ENCODE measurements at regions not wholly inside any gene's neighbourhood (a gene's known extent, or its start where the extent isn't known, plus 50 kb on each side); places are given as distances from the start of the nearest gene placed in this dataset.
"Not testable (repeated sequence)": the region's sequence is repeated elsewhere in the genome, so short reads cannot be mapped to it uniquely, and the experiment has no call there.

DNA sequence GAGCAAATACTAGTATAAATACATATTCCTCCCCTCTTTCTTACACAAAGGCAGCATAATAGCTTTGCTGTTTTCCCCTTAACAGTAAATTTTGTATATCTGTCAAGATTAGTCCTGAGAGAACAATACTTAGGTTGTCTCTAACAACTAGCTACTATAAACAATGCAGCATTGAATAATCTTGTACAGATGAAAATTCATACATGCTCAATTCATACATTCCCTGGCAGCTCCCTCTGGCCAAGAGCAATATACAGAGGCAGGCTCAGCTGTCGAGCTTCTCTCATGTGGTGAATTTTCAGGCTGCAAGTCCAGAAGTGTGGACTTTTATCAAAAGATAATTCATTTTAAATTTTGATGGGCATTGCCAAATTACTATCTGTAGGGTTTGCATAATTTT lies 81.2 kb upstream of the PTH start:
- Histone ChIP-seq H3K36me3 (no peaks in the 10 kb centered on the region), H3K4me3 (no peak overlapping the region), H3K27me3 (no peaks in the 10 kb centered on the region), H3K27ac (no peak overlapping the region), H3K9me3 (no peaks in the 10 kb centered on the region), H3K4me1 (no peaks in the 10 kb centered on the region)
- 50 to 52% methylated on average over 1 of the region's 1 CpG for WGBS, 2 donors
- ATAC-seq (ENCODE audit: low FRiP score in 2 of 2) (no peak), DNase-seq (no peak)
- TF ChIP-seq POLR2AphosphoS5 (IDR thresholded peaks at IDR 0.05), result no peak
- TF ChIP-seq, protein P1, sequence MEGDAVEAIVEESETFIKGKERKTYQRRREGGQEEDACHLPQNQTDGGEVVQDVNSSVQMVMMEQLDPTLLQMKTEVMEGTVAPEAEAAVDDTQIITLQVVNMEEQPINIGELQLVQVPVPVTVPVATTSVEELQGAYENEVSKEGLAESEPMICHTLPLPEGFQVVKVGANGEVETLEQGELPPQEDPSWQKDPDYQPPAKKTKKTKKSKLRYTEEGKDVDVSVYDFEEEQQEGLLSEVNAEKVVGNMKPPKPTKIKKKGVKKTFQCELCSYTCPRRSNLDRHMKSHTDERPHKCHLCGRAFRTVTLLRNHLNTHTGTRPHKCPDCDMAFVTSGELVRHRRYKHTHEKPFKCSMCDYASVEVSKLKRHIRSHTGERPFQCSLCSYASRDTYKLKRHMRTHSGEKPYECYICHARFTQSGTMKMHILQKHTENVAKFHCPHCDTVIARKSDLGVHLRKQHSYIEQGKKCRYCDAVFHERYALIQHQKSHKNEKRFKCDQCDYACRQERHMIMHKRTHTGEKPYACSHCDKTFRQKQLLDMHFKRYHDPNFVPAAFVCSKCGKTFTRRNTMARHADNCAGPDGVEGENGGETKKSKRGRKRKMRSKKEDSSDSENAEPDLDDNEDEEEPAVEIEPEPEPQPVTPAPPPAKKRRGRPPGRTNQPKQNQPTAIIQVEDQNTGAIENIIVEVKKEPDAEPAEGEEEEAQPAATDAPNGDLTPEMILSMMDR (IDR thresholded peaks at IDR 0.05), result no peak
- TF ChIP-seq POLR2A (IDR thresholded peaks at IDR 0.05), result no peak
- no peak for TF ChIP-seq EP300 (IDR thresholded peaks at IDR 0.05)

GRCh38 chr11:13575385-13575784 lies 79.6 kb upstream of the PTH start:
- not testable (repeated sequence) for H3K27ac ChIP-seq; H3K36me3 ChIP-seq; H3K27me3 ChIP-seq; DNase-seq; H3K9me3 ChIP-seq; H3K4me1 ChIP-seq; ATAC-seq (ENCODE audit: low FRiP score in 2 of 2); H3K4me3 ChIP-seq
- WGBS, 2 donors, result 69 to 87% methylated on average over 1 of the region's 1 CpG

GRCh38 chr11:13567551-13567950 lies 71.8 kb upstream of the PTH start:
- Histone ChIP-seq H3K36me3 (no peaks in the 10 kb centered on the region), H3K4me3 (no peak overlapping the region), H3K4me1 (no peaks in the 10 kb centered on the region), H3K27me3 (no peaks in the 10 kb centered on the region), H3K27ac (no peak overlapping the region), H3K9me3 (no peaks in the 10 kb centered on the region)
- ATAC-seq (ENCODE audit: low FRiP score in 2 of 2) (no peak), DNase-seq (no peak)
- TF ChIP-seq, protein P1 (IDR thresholded peaks at IDR 0.05), result no peak
- TF ChIP-seq EP300 (IDR thresholded peaks at IDR 0.05) (no peak), POLR2AphosphoS5 (IDR thresholded peaks at IDR 0.05) (no peak), POLR2A (IDR thresholded peaks at IDR 0.05) (no peak)

- ATAC-seq (ENCODE audit: low FRiP score in 2 of 2), result no peak
- no peaks in the 10 kb centered on the region for H3K4me1 ChIP-seq
- no peak overlapping the region for H3K4me3 ChIP-seq
- H3K9me3 ChIP-seq, result no peaks in the 10 kb centered on the region
- H3K27ac ChIP-seq, result no peak overlapping the region
- H3K27me3 ChIP-seq, result no peaks in the 10 kb centered on the region
- TF ChIP-seq, protein P1 (IDR thresholded peaks at IDR 0.05), result no peak
- TF ChIP-seq EP300 (IDR thresholded peaks at IDR 0.05) (no peak), POLR2A (IDR thresholded peaks at IDR 0.05) (no peak), POLR2AphosphoS5 (IDR thresholded peaks at IDR 0.05) (no peak)
- H3K36me3 ChIP-seq, result no peaks in the 10 kb centered on the region
- no peak for DNase-seq
Measured at GRCh38 chr11:13561860-13562259, 66.1 kb upstream of the PTH start.

DNA sequence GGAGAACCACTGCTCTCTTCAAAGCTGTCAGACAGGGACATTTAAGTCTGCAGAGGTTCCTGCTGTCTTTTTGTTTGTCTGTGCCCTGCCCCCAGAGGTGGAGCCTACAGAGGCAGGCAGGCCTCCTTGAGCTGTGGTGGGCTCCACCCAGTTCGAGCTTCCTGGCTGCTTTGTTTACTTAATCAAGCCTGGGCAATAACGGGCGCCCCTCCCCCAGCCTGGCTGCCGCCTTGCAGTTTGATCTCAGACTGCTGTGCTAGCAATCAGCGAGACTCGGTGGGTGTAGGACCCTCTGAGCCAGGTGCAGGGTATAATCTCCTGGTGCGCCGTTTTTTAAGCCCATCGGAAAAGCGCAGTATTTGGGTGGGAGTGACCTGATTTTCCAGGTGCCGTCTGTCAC lies 64.5 kb upstream of the PTH start:
- H3K27ac ChIP-seq; H3K9me3 ChIP-seq; H3K4me3 ChIP-seq; H3K4me1 ChIP-seq; H3K36me3 ChIP-seq; ATAC-seq (ENCODE audit: low FRiP score in 2 of 2); H3K27me3 ChIP-seq: not testable (repeated sequence)
- WGBS, 2 donors, result 66 to 67% methylated on average over 1 to 11 of the region's 11 CpGs
- peak in 1 of 2 donors; percentile 37 for DNase-seq

- Histone ChIP-seq H3K9me3 (no peaks in the 10 kb centered on the region), H3K4me1 (no peaks in the 10 kb centered on the region), H3K27me3 (no peaks in the 10 kb centered on the region), H3K27ac (no peak overlapping the region), H3K36me3 (no peaks in the 10 kb centered on the region), H3K4me3 (no peak overlapping the region)
- 64 to 83% methylated on average over 3 of the region's 3 CpGs for WGBS, 2 donors
- DNase-seq, result no peak
- TF ChIP-seq POLR2A (IDR thresholded peaks at IDR 0.05), result no peak
- no peak for TF ChIP-seq EP300 (IDR thresholded peaks at IDR 0.05)
- TF ChIP-seq, protein P1 (IDR thresholded peaks at IDR 0.05), result no peak
- TF ChIP-seq POLR2AphosphoS5 (IDR thresholded peaks at IDR 0.05), result no peak
- ATAC-seq (ENCODE audit: low FRiP score in 2 of 2), result no peak
Measured at GRCh38 chr11:13552784-13553183, 57.0 kb upstream of the PTH start.
